ENCODE measurements at regions not wholly inside any gene's neighbourhood (a gene's known extent, or its start where the extent isn't known, plus 50 kb on each side); places are given as distances from the start of the nearest gene placed in this dataset.

DNA sequence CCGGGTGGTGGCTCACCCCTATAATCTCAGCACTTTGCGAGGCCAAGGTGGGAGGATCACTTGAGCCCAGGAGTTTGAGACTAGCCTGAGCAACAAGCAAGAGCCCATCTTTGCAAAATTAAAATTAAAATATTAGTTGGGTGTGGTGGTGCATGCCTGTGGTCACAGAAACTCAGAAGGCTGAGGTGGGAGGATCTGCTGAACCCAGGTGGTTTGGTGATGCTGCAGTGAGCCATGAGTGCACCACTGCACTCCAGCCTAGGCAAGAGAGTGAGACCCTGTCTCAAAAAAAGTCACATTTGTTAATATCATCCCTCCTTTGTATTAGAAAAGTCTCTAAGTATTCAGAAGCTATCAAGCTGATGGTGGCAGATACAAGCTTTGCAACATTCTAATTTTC is 317.5 kb downstream of the ANKRD30A start:
- TF ChIP-seq, protein P1, sequence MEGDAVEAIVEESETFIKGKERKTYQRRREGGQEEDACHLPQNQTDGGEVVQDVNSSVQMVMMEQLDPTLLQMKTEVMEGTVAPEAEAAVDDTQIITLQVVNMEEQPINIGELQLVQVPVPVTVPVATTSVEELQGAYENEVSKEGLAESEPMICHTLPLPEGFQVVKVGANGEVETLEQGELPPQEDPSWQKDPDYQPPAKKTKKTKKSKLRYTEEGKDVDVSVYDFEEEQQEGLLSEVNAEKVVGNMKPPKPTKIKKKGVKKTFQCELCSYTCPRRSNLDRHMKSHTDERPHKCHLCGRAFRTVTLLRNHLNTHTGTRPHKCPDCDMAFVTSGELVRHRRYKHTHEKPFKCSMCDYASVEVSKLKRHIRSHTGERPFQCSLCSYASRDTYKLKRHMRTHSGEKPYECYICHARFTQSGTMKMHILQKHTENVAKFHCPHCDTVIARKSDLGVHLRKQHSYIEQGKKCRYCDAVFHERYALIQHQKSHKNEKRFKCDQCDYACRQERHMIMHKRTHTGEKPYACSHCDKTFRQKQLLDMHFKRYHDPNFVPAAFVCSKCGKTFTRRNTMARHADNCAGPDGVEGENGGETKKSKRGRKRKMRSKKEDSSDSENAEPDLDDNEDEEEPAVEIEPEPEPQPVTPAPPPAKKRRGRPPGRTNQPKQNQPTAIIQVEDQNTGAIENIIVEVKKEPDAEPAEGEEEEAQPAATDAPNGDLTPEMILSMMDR (conservative IDR thresholded peaks at IDR 0.05; ENCODE audit: low read length) = no peak
- TF ChIP-seq EZH2phosphoT487 (IDR thresholded peaks at IDR 0.05; ENCODE audit: borderline replicate concordance) = no peak

Data from Loucy (cell line).